Body of pancreas (tissue), 4 donors: ENCODE measurements at regions not wholly inside any gene's neighbourhood (a gene's known extent, or its start where the extent isn't known, plus 50 kb on each side); places are given as distances from the start of the nearest gene placed in this dataset.

Experiments used
- POLR2A ChIP-seq, 3 donors: fragments of 450-650 bp; IDR thresholded peaks; one replicate each; pipeline ENCODE4 v1.6.1; 2016; ENCODE audit warnings: antibody characterized with exemption in 3 of 3, mild to moderate bottlenecking in 2 of 3
- TF ChIP-seq, protein P1 (sequence below), 7 experiments: fragments of 450-650 bp in 4 of 7; fragments of 200-600 bp in 3 of 7; sonication (generic) in 3 of 7; IDR thresholded peaks; one replicate each; pipeline ENCODE4 v1.5.1; 2016 to 2019; ENCODE audit warnings: antibody characterized with exemption in 7 of 7

DNA sequence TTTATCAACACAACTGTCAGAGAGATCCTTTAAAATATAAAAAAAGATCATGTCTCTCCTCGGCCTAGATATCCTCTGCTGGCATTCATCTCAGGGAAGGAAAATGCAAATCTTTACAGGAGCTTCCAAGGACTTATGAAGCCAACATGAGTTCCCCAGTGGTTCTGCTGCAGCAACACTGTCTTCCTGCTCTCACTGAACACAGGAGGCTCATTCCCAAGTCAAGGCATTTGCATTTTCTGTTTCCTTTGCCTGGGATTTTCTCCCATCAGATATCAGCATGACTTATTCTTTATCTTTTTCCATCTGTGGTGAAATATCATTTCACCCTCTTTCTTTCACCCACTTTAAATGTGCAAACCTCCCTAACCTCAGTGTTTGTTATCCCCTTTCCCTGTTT lies 513.8 kb upstream of the ZP4 start:
- TF ChIP-seq, protein P1, sequence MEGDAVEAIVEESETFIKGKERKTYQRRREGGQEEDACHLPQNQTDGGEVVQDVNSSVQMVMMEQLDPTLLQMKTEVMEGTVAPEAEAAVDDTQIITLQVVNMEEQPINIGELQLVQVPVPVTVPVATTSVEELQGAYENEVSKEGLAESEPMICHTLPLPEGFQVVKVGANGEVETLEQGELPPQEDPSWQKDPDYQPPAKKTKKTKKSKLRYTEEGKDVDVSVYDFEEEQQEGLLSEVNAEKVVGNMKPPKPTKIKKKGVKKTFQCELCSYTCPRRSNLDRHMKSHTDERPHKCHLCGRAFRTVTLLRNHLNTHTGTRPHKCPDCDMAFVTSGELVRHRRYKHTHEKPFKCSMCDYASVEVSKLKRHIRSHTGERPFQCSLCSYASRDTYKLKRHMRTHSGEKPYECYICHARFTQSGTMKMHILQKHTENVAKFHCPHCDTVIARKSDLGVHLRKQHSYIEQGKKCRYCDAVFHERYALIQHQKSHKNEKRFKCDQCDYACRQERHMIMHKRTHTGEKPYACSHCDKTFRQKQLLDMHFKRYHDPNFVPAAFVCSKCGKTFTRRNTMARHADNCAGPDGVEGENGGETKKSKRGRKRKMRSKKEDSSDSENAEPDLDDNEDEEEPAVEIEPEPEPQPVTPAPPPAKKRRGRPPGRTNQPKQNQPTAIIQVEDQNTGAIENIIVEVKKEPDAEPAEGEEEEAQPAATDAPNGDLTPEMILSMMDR (IDR thresholded peaks at IDR 0.05) = no peak
- no peak for TF ChIP-seq POLR2A (IDR thresholded peaks at IDR 0.05)
